HG02588 (cell line): ENCODE measurements at regions not wholly inside any gene's neighbourhood (a gene's known extent, or its start where the extent isn't known, plus 50 kb on each side); places are given as distances from the start of the nearest gene placed in this dataset.

ENCODE experiments used
- ATAC-seq: cut with Tn5 transposase; IDR thresholded peaks from one replicate; pipeline ENCODE4 v1.9.1; 2021; ENCODE audit warnings: mild to moderate bottlenecking, moderate library complexity; ENCODE audit not compliant: unreplicated experiment

- no peak for ATAC-seq
These were observed 1195.4 kb upstream of the EYS start for GRCh38 chr6:66902457-66902856.

GRCh38 chr6:66900133-66901083 is 1193.4 kb upstream of the EYS start:
- ATAC-seq, result no peak

- ATAC-seq, result no peak
These were observed 1190.5 kb upstream of the EYS start for GRCh38 chr6:66897576-66897975.

GRCh38 chr6:66896415-66896814 is 1189.4 kb upstream of the EYS start:
- no peak for ATAC-seq

- ATAC-seq, result no peak
These were observed 1176.4 kb upstream of the EYS start for GRCh38 chr6:66883453-66883852.

- ATAC-seq, result no peak
These were observed 1159.8 kb upstream of the EYS start for GRCh38 chr6:66866801-66867200.

- ATAC-seq, result no peak
These were observed 1158.7 kb upstream of the EYS start for GRCh38 chr6:66865771-66866170.

- no peak for ATAC-seq
These were observed 1154.0 kb upstream of the EYS start for GRCh38 chr6:66861007-66861541.

- no peak for ATAC-seq
These were observed 1153.3 kb upstream of the EYS start for GRCh38 chr6:66860328-66860727.

GRCh38 chr6:66858196-66858595 is 1151.2 kb upstream of the EYS start:
- no peak for ATAC-seq

- no peak for ATAC-seq
These were observed 1147.0 kb upstream of the EYS start for GRCh38 chr6:66854014-66854413.

GRCh38 chr6:66851930-66852329 is 1144.9 kb upstream of the EYS start:
- ATAC-seq, result no peak

GRCh38 chr6:66849843-66850242 is 1142.8 kb upstream of the EYS start:
- no peak for ATAC-seq

- ATAC-seq, result no peak
These were observed 1141.4 kb upstream of the EYS start for GRCh38 chr6:66848244-66848953.

GRCh38 chr6:66838764-66839163 is 1131.7 kb upstream of the EYS start:
- ATAC-seq, result no peak

- no peak for ATAC-seq
These were observed 1118.5 kb upstream of the EYS start for GRCh38 chr6:66825539-66825938.

- ATAC-seq, result no peak
These were observed 1107.1 kb upstream of the EYS start for GRCh38 chr6:66814156-66814555.

- ATAC-seq, result no peak
These were observed 1101.7 kb upstream of the EYS start for GRCh38 chr6:66808771-66809170.

- ATAC-seq, result no peak
These were observed 1090.0 kb upstream of the EYS start for GRCh38 chr6:66796987-66797386.

GRCh38 chr6:66788579-66788978 is 1081.6 kb upstream of the EYS start:
- no peak for ATAC-seq

- no peak for ATAC-seq
These were observed 1065.8 kb upstream of the EYS start for GRCh38 chr6:66772800-66773199.

- ATAC-seq, result no peak
These were observed 1064.6 kb upstream of the EYS start for GRCh38 chr6:66771626-66772025.
